Heart left ventricle (tissue), 13 donors: ENCODE measurements at regions not wholly inside any gene's neighbourhood (a gene's known extent, or its start where the extent isn't known, plus 50 kb on each side); places are given as distances from the start of the nearest gene placed in this dataset.

Experiments used
- CTCF ChIP-seq, 12 donors: fragments of 200-600 bp; sonication (generic) in 4 of 12; IDR thresholded peaks; one replicate each; pipeline versions ENCODE4 v1.5.0 to v1.8.0; 2018 to 2022; ENCODE audit warnings: antibody characterized with exemption in 12 of 12, mild to moderate bottlenecking in 5 of 12
- POLR2A ChIP-seq, 2 donors: fragments of 450-650 bp; IDR thresholded peaks; one replicate each; pipeline ENCODE4 v1.6.1; 2017; ENCODE audit warnings: antibody characterized with exemption in 2 of 2, mild to moderate bottlenecking in 2 of 2, moderate library complexity in 2 of 2
- donor health status: ischemic (EF 13 %, LVEDD 7.1; RV severe dilation, severe dysfunction).
- donor health status: DM: no; HTN: yes; CAD: no.
- donor health status: DM: no; HTN: no; CAD: no.
- donor health status: ischemic (EF 25% LVEDD 6.9; RV normal size, moderate dysfunction).
- donor health status: ischemic (EF 25% LVEDD 5.7; RV mildly dilated, moderate dysfunction).
- donor health status: ischemic (EF 35%, LVEDD 5.7; RV mildly dilated, moderate dysfunction).
- donor health status: nonischemic (EF 11% LVEDD 7.7; RV severe dilation, severe dysfunction).
- donor health status: DM: yes; HTN: yes; CAD: no.
- donor health status: PGD.
- donor health status: ischemic (EF 29% LVEDD 5.4; RV normal size, mild dysfunction).
- donor health status: nonischemic (EF 23%, LVEDD 6.1; RV moderate dilation, normal function).

- TF ChIP-seq CTCF (IDR thresholded peaks at IDR 0.05) (no peak), POLR2A (IDR thresholded peaks at IDR 0.05) (no peak)
Measured at GRCh38 chr6:74879234-74879633, 326.6 kb downstream of the COL12A1 start.
